Nephron progenitor cell (in vitro differentiated cells): ENCODE measurements at regions not wholly inside any gene's neighbourhood (a gene's known extent, or its start where the extent isn't known, plus 50 kb on each side); places are given as distances from the start of the nearest gene placed in this dataset.
"Not testable (repeated sequence)": the region's sequence is repeated elsewhere in the genome, so short reads cannot be mapped to it uniquely, and the experiment has no call there.

Experiments
- DNase-seq: peaks from one replicate; pipeline ENCODE4 v3.0.0; 2021
- H3K27ac Mint-ChIP-seq: 2 replicates; pipeline ENCODE4 v1.8.0; 2021; ENCODE audit warnings: mild to moderate bottlenecking, moderate library complexity, mixed read lengths
- H3K27me3 Mint-ChIP-seq: 2 replicates; pipeline ENCODE4 v1.8.0; 2021; ENCODE audit warnings: mild to moderate bottlenecking, low read depth, mixed read lengths; ENCODE audit not compliant: poor library complexity
- H3K36me3 Mint-ChIP-seq: 2 replicates; pipeline ENCODE4 v1.8.0; 2021; ENCODE audit warnings: low read depth, mixed read lengths
- H3K4me1 Mint-ChIP-seq: 2 replicates; pipeline ENCODE4 v1.8.0; 2021; ENCODE audit warnings: mixed read lengths
- H3K4me3 Mint-ChIP-seq: 2 replicates; pipeline ENCODE4 v1.8.0; 2021; ENCODE audit warnings: mild to moderate bottlenecking, moderate library complexity, mixed read lengths
- H3K9me3 Mint-ChIP-seq: 2 replicates; pipeline ENCODE4 v1.8.0; 2021; ENCODE audit warnings: mild to moderate bottlenecking, moderate library complexity, mixed read lengths
- CTCF ChIP-seq: fragments of 200-600 bp; sonication (generic); IDR thresholded peaks from 2 replicates; pipeline ENCODE4 v1.5.0; 2021; ENCODE audit warnings: antibody characterized with exemption

DNA sequence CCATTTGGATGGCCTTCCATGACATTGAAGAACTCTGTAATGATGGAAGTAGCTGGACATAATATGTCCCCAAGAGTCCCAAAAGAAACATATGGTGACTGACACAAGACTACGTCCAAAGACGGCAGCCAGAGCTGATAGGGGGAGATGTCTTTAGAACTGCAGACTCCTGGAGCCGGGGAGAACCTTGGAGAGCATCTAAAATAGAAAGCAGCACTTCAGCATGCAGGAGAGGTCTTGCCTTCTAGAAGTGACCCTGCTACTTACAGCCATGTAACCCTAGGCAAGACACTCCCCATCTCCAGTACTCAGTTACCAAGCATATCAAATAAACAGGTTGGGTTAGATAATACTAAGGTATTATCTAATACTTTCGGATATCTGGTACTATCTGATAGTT is 143.8 kb upstream of the BCL6 start:
- no peak for DNase-seq
- Mint-ChIP-seq H3K36me3 (peaks cover 6% of the 10 kb centered on the region), H3K4me3 (no peak overlapping the region), H3K27ac (no peak overlapping the region), H3K4me1 (peaks cover 8% of the 10 kb centered on the region), H3K9me3 (peaks cover 27% of the 10 kb centered on the region), H3K27me3 (peaks cover 5% of the 10 kb centered on the region)
- TF ChIP-seq CTCF = no peak

DNA sequence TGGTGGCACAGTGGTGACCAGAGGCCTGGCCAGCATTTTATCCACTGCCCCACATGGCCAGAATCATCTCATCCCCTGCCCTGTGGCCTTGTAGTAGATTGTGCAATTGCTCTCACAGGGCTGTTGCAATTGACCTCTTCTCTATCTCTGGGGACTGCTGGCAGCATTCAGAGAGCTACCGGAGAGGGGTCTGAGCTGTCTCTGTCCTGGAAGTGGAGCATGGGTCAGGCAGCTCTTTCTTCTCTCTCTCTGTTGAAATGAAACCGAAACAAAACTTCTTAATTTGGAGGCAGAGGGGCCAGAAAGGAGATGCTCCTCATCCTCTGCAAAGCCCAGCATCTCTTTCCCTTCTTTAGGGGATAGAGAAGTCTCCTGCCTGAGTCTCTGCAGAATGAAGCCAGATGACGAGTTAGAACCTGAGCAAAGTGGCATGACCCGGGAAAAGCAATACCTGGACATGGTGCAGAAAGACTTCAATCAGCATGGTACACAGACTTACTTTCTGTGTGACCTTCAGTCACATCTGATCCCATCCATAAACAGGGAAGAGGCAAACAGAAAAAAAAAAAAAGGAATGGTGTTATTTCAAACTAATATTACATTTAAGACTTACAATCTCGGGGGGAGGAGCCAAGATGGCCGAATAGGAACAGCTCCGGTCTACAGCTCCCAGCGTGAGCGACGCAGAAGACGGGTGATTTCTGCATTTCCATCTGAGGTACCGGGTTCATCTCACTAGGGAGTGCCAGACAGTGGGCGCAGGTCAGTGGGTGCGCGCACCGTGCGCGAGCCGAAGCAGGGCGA is 144.5 kb upstream of the BCL6 start:
- peaks cover 6% of the 10 kb centered on the region for H3K36me3 Mint-ChIP-seq
- peak overlapping the region; percentile 23 for H3K4me3 Mint-ChIP-seq

DNA sequence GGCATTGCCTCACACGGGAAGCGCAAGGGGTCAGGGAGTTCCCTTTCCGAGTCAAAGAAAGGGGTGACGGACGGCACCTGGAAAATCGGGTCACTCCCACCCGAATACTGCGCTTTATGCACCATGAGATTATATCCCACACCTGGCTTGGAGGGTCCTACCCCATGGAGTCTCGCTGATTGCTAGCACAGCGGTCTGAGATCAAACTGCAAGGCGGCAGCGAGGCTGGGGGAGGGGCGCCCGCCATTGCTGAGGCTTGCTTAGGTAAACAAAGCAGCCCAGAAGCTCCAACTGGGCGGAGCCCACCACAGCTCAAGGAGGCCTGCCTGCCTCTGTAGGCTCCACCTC is 145.1 kb upstream of the BCL6 start:
- H3K36me3 Mint-ChIP-seq, H3K27me3 Mint-ChIP-seq, H3K27ac Mint-ChIP-seq, DNase-seq, H3K4me1 Mint-ChIP-seq: not testable (repeated sequence)
- peak overlapping the region; percentile 23 for H3K4me3 Mint-ChIP-seq
- H3K9me3 Mint-ChIP-seq = peaks cover 25% of the 10 kb centered on the region

More for the DNA sequence above, 144.5 kb upstream of the BCL6 start:
- Mint-ChIP-seq H3K27me3 (peaks cover 5% of the 10 kb centered on the region), H3K4me1 (peaks cover 8% of the 10 kb centered on the region), H3K9me3 (peaks cover 27% of the 10 kb centered on the region), H3K27ac (peak overlapping the region; percentile 26)
- no peak for TF ChIP-seq CTCF
- DNase-seq = no peak

- DNase-seq = no peak
- TF ChIP-seq CTCF = no peak
- Mint-ChIP-seq H3K36me3 (no peaks in the 10 kb centered on the region), H3K9me3 (peaks cover 3% of the 10 kb centered on the region), H3K4me3 (no peak overlapping the region), H3K27ac (no peak overlapping the region), H3K4me1 (no peaks in the 10 kb centered on the region), H3K27me3 (peaks cover 16% of the 10 kb centered on the region)
These were observed 151.4 kb upstream of the BCL6 start for GRCh38 chr3:187896646-187897045.

- Mint-ChIP-seq H3K9me3 (no peaks in the 10 kb centered on the region), H3K27ac (no peak overlapping the region), H3K36me3 (no peaks in the 10 kb centered on the region), H3K4me3 (no peak overlapping the region), H3K27me3 (peaks cover 22% of the 10 kb centered on the region), H3K4me1 (no peaks in the 10 kb centered on the region)
- DNase-seq = no peak
- no peak for TF ChIP-seq CTCF
These were observed 154.0 kb upstream of the BCL6 start for GRCh38 chr3:187899246-187899645.

- no peaks in the 10 kb centered on the region for H3K4me1 Mint-ChIP-seq
- H3K27ac Mint-ChIP-seq = no peak overlapping the region
- H3K27me3 Mint-ChIP-seq = peaks cover 22% of the 10 kb centered on the region
- DNase-seq = no peak
- TF ChIP-seq CTCF = no peak
- no peak overlapping the region for H3K4me3 Mint-ChIP-seq
- H3K36me3 Mint-ChIP-seq = no peaks in the 10 kb centered on the region
- no peaks in the 10 kb centered on the region for H3K9me3 Mint-ChIP-seq
These were observed 155.9 kb upstream of the BCL6 start for GRCh38 chr3:187900993-187901755.
